Kidney capillary endothelial cell (primary cell): ENCODE measurements at regions not wholly inside any gene's neighbourhood (a gene's known extent, or its start where the extent isn't known, plus 50 kb on each side); places are given as distances from the start of the nearest gene placed in this dataset.

Experiments
- DNase-seq: peaks from one replicate; pipeline ENCODE4 v3.0.0-alpha.2; 2018; ENCODE audit warnings: low spot score

GRCh38 chr16:74169687-74170376 lies 126.8 kb upstream of the PSMD7 start:
- no peak for DNase-seq

GRCh38 chr16:74169066-74169465 lies 127.5 kb upstream of the PSMD7 start:
- no peak for DNase-seq

- DNase-seq: no peak
Measured at GRCh38 chr16:74168445-74168844, 128.2 kb upstream of the PSMD7 start.

GRCh38 chr16:74166456-74166855 lies 130.2 kb upstream of the PSMD7 start:
- DNase-seq: no peak

GRCh38 chr16:74165566-74166080 lies 131.0 kb upstream of the PSMD7 start:
- no peak for DNase-seq

- DNase-seq: no peak
Measured at GRCh38 chr16:74160759-74161158, 135.9 kb upstream of the PSMD7 start.

GRCh38 chr16:74153773-74154172 lies 142.8 kb upstream of the PSMD7 start:
- no peak for DNase-seq

- no peak for DNase-seq
Measured at GRCh38 chr16:74146643-74147042, 150.0 kb upstream of the PSMD7 start.

GRCh38 chr16:74143171-74143570 lies 153.4 kb upstream of the PSMD7 start:
- DNase-seq: no peak

GRCh38 chr16:74141015-74141414 lies 155.6 kb upstream of the PSMD7 start:
- no peak for DNase-seq

GRCh38 chr16:74140557-74140956 lies 156.1 kb upstream of the PSMD7 start:
- DNase-seq: no peak

- no peak for DNase-seq
Measured at GRCh38 chr16:74123826-74124225, 172.8 kb upstream of the PSMD7 start.

- DNase-seq: no peak
Measured at GRCh38 chr16:74123195-74123594, 173.4 kb upstream of the PSMD7 start.

- DNase-seq: no peak
Measured at GRCh38 chr16:74117798-74118197, 178.8 kb upstream of the PSMD7 start.

GRCh38 chr16:74113545-74113944 lies 183.1 kb upstream of the PSMD7 start:
- DNase-seq: no peak

- no peak for DNase-seq
Measured at GRCh38 chr16:74111456-74111982, 185.1 kb upstream of the PSMD7 start.

GRCh38 chr16:74107795-74108610 lies 188.6 kb upstream of the PSMD7 start:
- DNase-seq: peak; percentile 3

GRCh38 chr16:74104022-74104421 lies 192.6 kb upstream of the PSMD7 start:
- DNase-seq: no peak

- no peak for DNase-seq
Measured at GRCh38 chr16:74101379-74102137, 195.1 kb upstream of the PSMD7 start.

- DNase-seq: no peak
Measured at GRCh38 chr16:74100395-74101326, 196.0 kb upstream of the PSMD7 start.

- no peak for DNase-seq
Measured at GRCh38 chr16:74099530-74099929, 197.1 kb upstream of the PSMD7 start.
